H1 (cell line): ENCODE measurements at regions not wholly inside any gene's neighbourhood (a gene's known extent, or its start where the extent isn't known, plus 50 kb on each side); places are given as distances from the start of the nearest gene placed in this dataset.

ENCODE experiments used
- BRCA1 ChIP-seq: IDR thresholded peaks from 2 replicates; pipeline ENCODE4 v1.6.1; 2012; ENCODE audit warnings: low read depth, low read length, improper control_type of control experiment
- CHD2 ChIP-seq: IDR thresholded peaks from 2 replicates; pipeline ENCODE4 v1.6.1; 2012; ENCODE audit warnings: low read length, improper control_type of control experiment
- CHD7 ChIP-seq: fragments of 300-600 bp; sonication (generic); IDR thresholded peaks from 2 replicates; pipeline ENCODE4 v1.7.1; 2012; ENCODE audit warnings: low read length, moderate library complexity, mild to moderate bottlenecking, inconsistent platforms; ENCODE audit not compliant: insufficient replicate concordance
- FOSL1 ChIP-seq: IDR thresholded peaks from 2 replicates; pipeline ENCODE4 v1.6.1; 2011; ENCODE audit warnings: mild to moderate bottlenecking, low read depth, low read length, moderate library complexity; ENCODE audit not compliant: insufficient read depth
- KDM5A ChIP-seq: fragments of 200-600 bp; IDR thresholded peaks from 2 replicates; pipeline ENCODE4 v1.7.1; 2012; ENCODE audit warnings: mild to moderate bottlenecking, low read length, inconsistent platforms, mixed read lengths
- MAX ChIP-seq: IDR thresholded peaks from 2 replicates; pipeline ENCODE4 v1.6.1; 2012; ENCODE audit warnings: inconsistent platforms
- NRF1 ChIP-seq: IDR thresholded peaks from 2 replicates; pipeline ENCODE4 v1.6.1; 2011; ENCODE audit warnings: mild to moderate bottlenecking, low read depth, low read length, improper control_type of control experiment

GRCh38 chr5:165863239-165863638 is 2357.8 kb downstream of the MAT2B start (continued):
- TF ChIP-seq CHD7 (no peak), NRF1 (no peak), BRCA1 (no peak), MAX (no peak), KDM5A (no peak), CHD2 (no peak), FOSL1 (no peak)
